HCT116 (cell line): ENCODE measurements at regions not wholly inside any gene's neighbourhood (a gene's known extent, or its start where the extent isn't known, plus 50 kb on each side); places are given as distances from the start of the nearest gene placed in this dataset.

ENCODE experiments used
- ATAC-seq: fragments of 200-7000 bp; cut with Tn5 transposase; 2 replicates; pipeline ENCODE4 v1.9.1; 2020; ENCODE audit warnings: mild to moderate bottlenecking, moderate library complexity
- BruUV-seq: library from RNA; stranded (reverse); fragments of 400-500 nt; replicated peaks from 2 replicates; lab custom pipeline; 2021; lab: Mats Ljungman, UMichigan
- CTCF ChIA-PET: fragments of 300-600 bp; sonication (Branson Sonifier 250); formaldehyde crosslinking; loops from one replicate; lab custom pipeline; 2021; ENCODE audit warnings: antibody characterized with exemption; lab: Charles Lee
- POLR2A ChIA-PET: fragments of 300-600, 350-600 bp; sonication (Branson Sonifier 250); formaldehyde crosslinking; loops from one replicate; lab custom pipeline; 2021; ENCODE audit warnings: antibody characterized with exemption; lab: Charles Lee
- RAD21 ChIA-PET, 2 experiments: fragments of 300-600 bp; sonication (Branson Sonifier 250); formaldehyde crosslinking; loops; one replicate each; lab custom pipeline; 2023; ENCODE audit warnings: low total read pairs in 2 of 2; ENCODE audit not compliant: uncharacterized antibody in 2 of 2, unreplicated experiment in 2 of 2, low non-redundant PET in 1 of 2; lab: Charles Lee
- DNase-seq: peaks from one replicate; pipeline ENCODE4 v3.0.0-alpha.2; 2010; ENCODE audit warnings: low read depth, low spot score
- H2AFZ ChIP-seq: fragments of 200-600 bp; shearing (Covaris generic), sonication (generic); 2 replicates; pipeline ENCODE4 v1.6.1; 2017; ENCODE audit warnings: low read depth, mixed run types, mixed read lengths, antibody characterized with exemption, low read length; ENCODE audit not compliant: poor library complexity, severe bottlenecking
- H3K27ac ChIP-seq: 2 replicates; pipeline ENCODE4 v1.5.1; 2012; ENCODE audit warnings: low read depth, low read length
- H3K27me3 ChIP-seq: fragments of 200-600 bp; sonication (generic); 2 replicates; pipeline ENCODE4 v1.6.1; 2016; ENCODE audit warnings: mixed run types, low read length, mixed read lengths; ENCODE audit not compliant: insufficient read depth
- H3K36me3 ChIP-seq, 2 experiments: fragments of 200-500 bp in 1 of 2; fragments of 200-600 bp in 1 of 2; sonication (Bioruptor generic) in 1 of 2; sonication (generic) in 1 of 2; 2 replicates each; pipeline versions ENCODE4 v1.5.1 to v1.6.1; 2014 to 2016; ENCODE audit warnings: low read length in 2 of 2, inconsistent platforms in 1 of 2, mixed read lengths in 1 of 2, mixed run types in 1 of 2; ENCODE audit not compliant: insufficient read depth in 2 of 2, control insufficient read depth in 1 of 2
- H3K4me1 ChIP-seq, 2 experiments: fragments of 200-600 bp in 1 of 2; sonication (generic) in 1 of 2; 2 replicates each; pipeline versions ENCODE4 v1.5.1 to v1.6.1; 2012 to 2017; ENCODE audit warnings: low read length in 2 of 2, inconsistent platforms in 1 of 2, mild to moderate bottlenecking in 1 of 2, mixed read lengths in 1 of 2, mixed run types in 1 of 2, moderate library complexity in 1 of 2; ENCODE audit not compliant: insufficient read depth in 2 of 2, control insufficient read depth in 1 of 2
- H3K4me2 ChIP-seq: fragments of 200-600 bp; sonication (generic); 2 replicates; pipeline ENCODE4 v1.6.1; 2017; ENCODE audit warnings: mixed run types, low read length, mixed read lengths
- H3K4me3 ChIP-seq, 2 experiments: fragments of 200-600 bp in 1 of 2; sonication (generic) in 1 of 2; replicated peaks in 1 of 2; 2 replicates each; pipeline ENCODE4 v1.5.1; 2011 to 2016; ENCODE audit warnings: low read length in 2 of 2, control low read depth in 1 of 2, low read depth in 1 of 2, mild to moderate bottlenecking in 1 of 2, mixed read lengths in 1 of 2, mixed run types in 1 of 2
- H3K79me2 ChIP-seq: fragments of 200-600 bp; sonication (generic); 2 replicates; pipeline ENCODE4 v1.6.1; 2017; ENCODE audit warnings: mild to moderate bottlenecking, mixed run types, low read length, moderate library complexity, mixed read lengths; ENCODE audit not compliant: insufficient read depth
- H3K9ac ChIP-seq: fragments of 200-600 bp; sonication (generic); 2 replicates; pipeline ENCODE4 v1.6.1; 2016; ENCODE audit warnings: low read length, mixed read lengths
- H3K9me2 ChIP-seq: fragments of 200-600 bp; sonication (generic), shearing (Covaris generic); 2 replicates; pipeline ENCODE4 v1.6.1; 2017; ENCODE audit warnings: mixed run types, mild to moderate bottlenecking, moderate library complexity; ENCODE audit not compliant: insufficient read depth
- H3K9me3 ChIP-seq, 2 experiments: fragments of 200-500 bp in 1 of 2; fragments of 200-600 bp in 1 of 2; sonication (Bioruptor generic) in 1 of 2; sonication (generic) in 1 of 2; 2 replicates each; pipeline ENCODE4 v1.6.1; 2014 to 2017; ENCODE audit warnings: low read length in 2 of 2, mixed read lengths in 2 of 2, inconsistent platforms in 1 of 2, low read depth in 1 of 2, mild to moderate bottlenecking in 1 of 2, mixed run types in 1 of 2, moderate library complexity in 1 of 2; ENCODE audit not compliant: control insufficient read depth in 1 of 2, insufficient read depth in 1 of 2
- H4K20me1 ChIP-seq: fragments of 200-600 bp; sonication (generic), shearing (Covaris generic); 2 replicates; pipeline ENCODE4 v1.6.1; 2017; ENCODE audit warnings: mixed run types, mild to moderate bottlenecking, moderate library complexity; ENCODE audit not compliant: insufficient read depth
- CBX3 ChIP-seq: IDR thresholded peaks from 2 replicates; pipeline ENCODE4 v1.6.1; 2012; ENCODE audit warnings: low read depth
- EGR1 ChIP-seq: IDR thresholded peaks from 2 replicates; pipeline ENCODE4 v1.6.1; 2012; ENCODE audit warnings: low read depth
- ELF1 ChIP-seq: IDR thresholded peaks from 2 replicates; pipeline ENCODE4 v1.6.1; 2012; ENCODE audit warnings: low read depth, borderline replicate concordance
- EZH2 ChIP-seq: fragments of 200-600 bp; sonication (generic); IDR thresholded peaks from 2 replicates; pipeline ENCODE4 v1.6.1; 2017; ENCODE audit warnings: antibody characterized with exemption, mixed run types
- JUND ChIP-seq: IDR thresholded peaks from 2 replicates; pipeline ENCODE4 v1.6.1; 2012
- POLR2A ChIP-seq: IDR thresholded peaks from 2 replicates; pipeline ENCODE4 v1.7.0; 2011; ENCODE audit warnings: borderline replicate concordance; ENCODE audit not compliant: insufficient read depth, insufficient read length; ENCODE audit errors: extremely low read depth
- POLR2AphosphoS5 ChIP-seq: IDR thresholded peaks from 2 replicates; pipeline ENCODE4 v1.6.1; 2011; ENCODE audit warnings: mild to moderate bottlenecking, low read depth, low read length, moderate library complexity
- RAD21 ChIP-seq: IDR thresholded peaks from 2 replicates; pipeline ENCODE4 v1.6.1; 2012; ENCODE audit warnings: low read depth, mild to moderate bottlenecking
- SP1 ChIP-seq: IDR thresholded peaks from 2 replicates; pipeline ENCODE4 v1.6.1; 2012; ENCODE audit warnings: low read depth
- TCF7L2 ChIP-seq: IDR thresholded peaks from 2 replicates; pipeline ENCODE4 v1.7.0; 2011; ENCODE audit warnings: borderline replicate concordance, inconsistent platforms; ENCODE audit not compliant: insufficient read depth, insufficient read length; ENCODE audit errors: extremely low read depth
- intact Hi-C: fragments of 100-400 bp; cut with micrococcal nuclease; formaldehyde crosslinking; loops from 2 replicates; pipeline ENCODE4 v1.10.0; 2022
- TF ChIP-seq, protein P1 (sequence below): IDR thresholded peaks from 2 replicates; pipeline ENCODE4 v1.6.1; 2011; ENCODE audit warnings: mild to moderate bottlenecking, low read length, moderate library complexity; ENCODE audit not compliant: insufficient replicate concordance; ENCODE audit errors: extremely low read depth
- TF ChIP-seq, protein P2 (sequence below): IDR thresholded peaks from 2 replicates; pipeline ENCODE4 v1.6.1; 2012; ENCODE audit warnings: low read depth

DNA sequence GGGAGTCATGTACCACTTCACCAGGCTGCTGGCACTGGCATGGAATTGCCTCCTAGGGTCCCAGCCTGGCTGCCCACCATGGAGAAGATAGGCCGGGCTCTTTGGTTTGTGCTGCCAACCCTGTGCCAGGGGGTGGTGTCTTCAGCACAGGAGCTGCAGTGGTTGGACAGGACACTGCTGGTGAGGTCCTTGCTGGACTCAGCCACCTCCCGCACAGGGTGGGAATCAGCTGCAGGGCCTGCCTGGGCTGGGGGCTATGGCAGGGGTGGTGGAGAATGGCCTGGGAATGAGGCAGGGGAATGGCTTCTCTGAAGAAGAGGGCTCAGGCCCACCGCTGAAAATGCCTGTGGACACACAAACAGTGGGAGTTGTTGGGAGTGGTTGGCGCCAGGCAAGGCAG, 70.6 kb upstream of the CAPRIN2 start (continued):
- TF ChIP-seq, protein P1, sequence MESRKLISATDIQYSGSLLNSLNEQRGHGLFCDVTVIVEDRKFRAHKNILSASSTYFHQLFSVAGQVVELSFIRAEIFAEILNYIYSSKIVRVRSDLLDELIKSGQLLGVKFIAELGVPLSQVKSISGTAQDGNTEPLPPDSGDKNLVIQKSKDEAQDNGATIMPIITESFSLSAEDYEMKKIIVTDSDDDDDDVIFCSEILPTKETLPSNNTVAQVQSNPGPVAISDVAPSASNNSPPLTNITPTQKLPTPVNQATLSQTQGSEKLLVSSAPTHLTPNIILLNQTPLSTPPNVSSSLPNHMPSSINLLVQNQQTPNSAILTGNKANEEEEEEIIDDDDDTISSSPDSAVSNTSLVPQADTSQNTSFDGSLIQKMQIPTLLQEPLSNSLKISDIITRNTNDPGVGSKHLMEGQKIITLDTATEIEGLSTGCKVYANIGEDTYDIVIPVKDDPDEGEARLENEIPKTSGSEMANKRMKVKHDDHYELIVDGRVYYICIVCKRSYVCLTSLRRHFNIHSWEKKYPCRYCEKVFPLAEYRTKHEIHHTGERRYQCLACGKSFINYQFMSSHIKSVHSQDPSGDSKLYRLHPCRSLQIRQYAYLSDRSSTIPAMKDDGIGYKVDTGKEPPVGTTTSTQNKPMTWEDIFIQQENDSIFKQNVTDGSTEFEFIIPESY: no peak

DNA sequence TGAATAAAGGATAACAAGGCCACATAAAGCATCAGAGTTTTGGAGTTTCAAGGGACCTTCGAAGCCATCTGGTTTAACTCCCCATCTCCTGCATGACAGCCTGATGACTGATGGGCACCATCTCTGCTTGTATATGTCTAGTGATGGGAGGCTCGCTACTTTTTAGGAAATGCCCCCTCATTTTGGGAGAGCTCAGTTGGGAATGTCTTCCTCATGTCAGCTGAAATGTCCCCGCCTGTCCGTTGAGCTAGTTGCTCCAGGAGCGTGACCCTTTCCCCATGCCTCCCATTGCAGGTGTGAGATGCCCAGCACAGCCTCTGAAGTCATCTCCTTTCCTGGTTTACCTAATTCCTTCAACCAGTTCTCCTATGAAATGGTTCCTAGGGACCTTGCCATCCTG, 69.6 kb upstream of the CAPRIN2 start:
- DNase-seq (no peak), ATAC-seq (no peak)
- H2AFZ ChIP-seq: no peak overlapping the region
- POLR2A ChIA-PET: no interaction called here
- H3K9me3 ChIP-seq: no peaks in the 10 kb centered on the region
- CTCF ChIA-PET: no interaction called here
- H3K9me2 ChIP-seq: no peaks in the 10 kb centered on the region
- no peak overlapping the region for H3K9ac ChIP-seq
- no peak for TF ChIP-seq CBX3
- no peak for TF ChIP-seq JUND
- TF ChIP-seq RAD21: no peak
- TF ChIP-seq, protein P2, sequence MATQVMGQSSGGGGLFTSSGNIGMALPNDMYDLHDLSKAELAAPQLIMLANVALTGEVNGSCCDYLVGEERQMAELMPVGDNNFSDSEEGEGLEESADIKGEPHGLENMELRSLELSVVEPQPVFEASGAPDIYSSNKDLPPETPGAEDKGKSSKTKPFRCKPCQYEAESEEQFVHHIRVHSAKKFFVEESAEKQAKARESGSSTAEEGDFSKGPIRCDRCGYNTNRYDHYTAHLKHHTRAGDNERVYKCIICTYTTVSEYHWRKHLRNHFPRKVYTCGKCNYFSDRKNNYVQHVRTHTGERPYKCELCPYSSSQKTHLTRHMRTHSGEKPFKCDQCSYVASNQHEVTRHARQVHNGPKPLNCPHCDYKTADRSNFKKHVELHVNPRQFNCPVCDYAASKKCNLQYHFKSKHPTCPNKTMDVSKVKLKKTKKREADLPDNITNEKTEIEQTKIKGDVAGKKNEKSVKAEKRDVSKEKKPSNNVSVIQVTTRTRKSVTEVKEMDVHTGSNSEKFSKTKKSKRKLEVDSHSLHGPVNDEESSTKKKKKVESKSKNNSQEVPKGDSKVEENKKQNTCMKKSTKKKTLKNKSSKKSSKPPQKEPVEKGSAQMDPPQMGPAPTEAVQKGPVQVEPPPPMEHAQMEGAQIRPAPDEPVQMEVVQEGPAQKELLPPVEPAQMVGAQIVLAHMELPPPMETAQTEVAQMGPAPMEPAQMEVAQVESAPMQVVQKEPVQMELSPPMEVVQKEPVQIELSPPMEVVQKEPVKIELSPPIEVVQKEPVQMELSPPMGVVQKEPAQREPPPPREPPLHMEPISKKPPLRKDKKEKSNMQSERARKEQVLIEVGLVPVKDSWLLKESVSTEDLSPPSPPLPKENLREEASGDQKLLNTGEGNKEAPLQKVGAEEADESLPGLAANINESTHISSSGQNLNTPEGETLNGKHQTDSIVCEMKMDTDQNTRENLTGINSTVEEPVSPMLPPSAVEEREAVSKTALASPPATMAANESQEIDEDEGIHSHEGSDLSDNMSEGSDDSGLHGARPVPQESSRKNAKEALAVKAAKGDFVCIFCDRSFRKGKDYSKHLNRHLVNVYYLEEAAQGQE: no peak
- TF ChIP-seq EZH2: no peak
- TF ChIP-seq EGR1: no peak
- TF ChIP-seq, protein P1: no peak
- TF ChIP-seq POLR2A: no peak
- TF ChIP-seq TCF7L2: no peak
- no peak for TF ChIP-seq ELF1
- TF ChIP-seq SP1: no peak
- TF ChIP-seq POLR2AphosphoS5: no peak
- no peaks in the 10 kb centered on the region for H3K27me3 ChIP-seq
- no peak overlapping the region for H3K4me2 ChIP-seq
- no peaks in the 10 kb centered on the region for H3K4me1 ChIP-seq
- H3K79me2 ChIP-seq: no peaks in the 10 kb centered on the region
- no peaks in the 10 kb centered on the region for H3K36me3 ChIP-seq
- H4K20me1 ChIP-seq: no peaks in the 10 kb centered on the region
- intact Hi-C loops: no loop called here
- BruUV-seq: no TSS peak
- no peak overlapping the region for H3K4me3 ChIP-seq
- no peak overlapping the region for H3K27ac ChIP-seq
- RAD21 ChIA-PET: no interaction called here
